Stimulated activated CD4-positive, alpha-beta T cell treated with anti-CD3 and anti-CD28 coated beads, Interleukin-15, amount 100 ng/mL, for 24 hours (primary cell): ENCODE measurements at regions not wholly inside any gene's neighbourhood (a gene's known extent, or its start where the extent isn't known, plus 50 kb on each side); places are given as distances from the start of the nearest gene placed in this dataset.

Source experiments
- DNase-seq: peaks from one replicate; pipeline ENCODE4 v3.0.0-alpha.2; 2020

- no peak for DNase-seq
Measured at GRCh38 chr12:125440399-125440798, 375.2 kb downstream of the AACS start.

GRCh38 chr12:125443341-125443740 is 378.1 kb downstream of the AACS start:
- no peak for DNase-seq

GRCh38 chr12:125451408-125451807 is 386.2 kb downstream of the AACS start:
- DNase-seq: no peak

- no peak for DNase-seq
Measured at GRCh38 chr12:125453751-125454150, 388.5 kb downstream of the AACS start.

GRCh38 chr12:125454291-125454690 is 389.1 kb downstream of the AACS start:
- DNase-seq: no peak

GRCh38 chr12:125454786-125455480 is 389.7 kb downstream of the AACS start:
- DNase-seq: no peak

- DNase-seq: no peak
Measured at GRCh38 chr12:125455556-125455955, 390.3 kb downstream of the AACS start.

- no peak for DNase-seq
Measured at GRCh38 chr12:125458552-125459268, 393.5 kb downstream of the AACS start.

GRCh38 chr12:125461831-125462230 is 396.6 kb downstream of the AACS start:
- DNase-seq: no peak

GRCh38 chr12:125463386-125463785 is 398.2 kb downstream of the AACS start:
- DNase-seq: no peak

- no peak for DNase-seq
Measured at GRCh38 chr12:125467363-125467762, 402.1 kb downstream of the AACS start.

GRCh38 chr12:125469683-125470082 is 404.4 kb downstream of the AACS start:
- DNase-seq: no peak

GRCh38 chr12:125470838-125471783 is 405.9 kb downstream of the AACS start:
- DNase-seq: no peak

GRCh38 chr12:125473501-125473900 is 408.3 kb downstream of the AACS start:
- DNase-seq: no peak

- no peak for DNase-seq
Measured at GRCh38 chr12:125487336-125487735, 422.1 kb downstream of the AACS start.

GRCh38 chr12:125491553-125491952 is 426.3 kb downstream of the AACS start:
- no peak for DNase-seq

GRCh38 chr12:125492354-125493270 is 427.4 kb downstream of the AACS start:
- no peak for DNase-seq

GRCh38 chr12:125493704-125494308 is 428.6 kb downstream of the AACS start:
- no peak for DNase-seq

- no peak for DNase-seq
Measured at GRCh38 chr12:125503128-125503527, 437.9 kb downstream of the AACS start.

- DNase-seq: no peak
Measured at GRCh38 chr12:125509195-125509594, 444.0 kb downstream of the AACS start.

- DNase-seq: no peak
Measured at GRCh38 chr12:125512541-125513298, 447.5 kb downstream of the AACS start.
